ENCODE measurements at regions not wholly inside any gene's neighbourhood (a gene's known extent, or its start where the extent isn't known, plus 50 kb on each side); places are given as distances from the start of the nearest gene placed in this dataset.

GRCh38 chr7:41051062-41051461, 651.8 kb downstream of the INHBA start:
- TF ChIP-seq CTCF (IDR thresholded peaks at IDR 0.05; ENCODE audit: insufficient read depth, low read length, poor library complexity, severe bottlenecking) (no peak), EZH2phosphoT487 (conservative IDR thresholded peaks at IDR 0.05; ENCODE audit: low read length) (no peak)

All from SU-DHL-6 (cell line).